ENCODE measurements at regions not wholly inside any gene's neighbourhood (a gene's known extent, or its start where the extent isn't known, plus 50 kb on each side); places are given as distances from the start of the nearest gene placed in this dataset.
A peak's percentile ranks its signal among the peaks of the same experiment; 100 is the strongest.
"Not testable (repeated sequence)": the region's sequence is repeated elsewhere in the genome, so short reads cannot be mapped to it uniquely, and the experiment has no call there.

- no peak for DNase-seq
These were observed 527.3 kb upstream of the SEMA3D start for GRCh38 chr7:85714043-85714578.

- peak; percentile 33 for DNase-seq
These were observed 526.3 kb upstream of the SEMA3D start for GRCh38 chr7:85713171-85713570.

DNA sequence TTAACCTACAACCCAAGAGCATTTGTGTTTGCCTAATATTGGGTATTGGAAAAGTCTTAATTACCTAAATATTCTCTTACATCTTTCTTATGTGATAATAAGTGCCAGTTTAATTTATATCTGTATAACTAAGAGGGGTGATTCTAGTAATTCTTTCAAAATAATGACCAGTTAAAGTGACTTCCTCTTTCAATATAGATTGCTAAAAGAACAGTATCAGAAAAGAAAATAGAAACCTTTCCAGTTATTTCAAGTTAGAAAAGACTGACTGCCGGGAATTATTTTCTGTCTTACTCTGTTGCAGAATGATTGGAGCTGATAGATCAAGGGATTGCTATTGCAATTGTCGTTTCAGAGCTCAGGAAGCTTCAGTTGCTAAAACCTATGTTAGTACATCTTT, 525.0 kb upstream of the SEMA3D start:
- DNase-seq, result no peak

DNA sequence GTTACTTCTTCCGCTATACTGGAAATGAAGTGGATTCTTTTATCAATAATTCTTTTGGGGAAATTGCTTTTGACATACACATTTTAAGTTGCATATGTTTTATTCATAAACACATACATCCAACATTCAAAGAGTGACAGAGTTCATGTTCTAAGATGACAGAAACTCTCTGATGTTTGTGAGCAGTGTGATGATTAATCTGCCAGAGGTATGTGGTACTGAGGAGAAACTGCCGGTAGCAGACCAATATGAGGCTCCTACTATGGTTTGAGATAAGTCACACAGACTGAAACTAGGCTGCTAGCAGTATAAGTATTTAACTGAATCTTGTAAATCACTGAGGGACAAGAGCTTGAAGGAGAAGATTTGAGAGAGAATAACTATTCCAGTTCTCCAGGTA, 524.1 kb upstream of the SEMA3D start:
- no peak for DNase-seq

GRCh38 chr7:85708221-85708620, 521.4 kb upstream of the SEMA3D start:
- DNase-seq, result no peak

DNA sequence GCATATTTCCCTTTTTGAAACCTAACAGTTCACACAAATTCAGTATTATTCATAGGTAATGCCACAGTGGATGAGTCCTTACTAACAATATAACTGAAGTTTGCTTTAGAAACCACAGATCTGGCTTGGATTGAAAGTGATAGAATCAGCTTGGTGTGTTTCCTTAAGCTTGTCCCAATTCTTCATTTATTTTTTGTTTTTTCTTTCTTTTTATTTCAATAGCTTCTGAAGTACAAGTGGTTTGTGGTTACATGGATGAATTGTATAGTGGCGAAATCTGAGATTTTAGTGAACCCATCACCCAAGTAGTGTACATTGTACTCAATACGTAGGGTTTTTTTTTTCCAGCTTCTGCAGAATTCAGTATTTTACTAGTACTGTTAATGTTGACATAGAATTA, 518.2 kb upstream of the SEMA3D start:
- DNase-seq, result no peak

GRCh38 chr7:85703251-85704010, 516.6 kb upstream of the SEMA3D start:
- no peak for DNase-seq

GRCh38 chr7:85702348-85702747, 515.5 kb upstream of the SEMA3D start:
- no peak for DNase-seq

DNA sequence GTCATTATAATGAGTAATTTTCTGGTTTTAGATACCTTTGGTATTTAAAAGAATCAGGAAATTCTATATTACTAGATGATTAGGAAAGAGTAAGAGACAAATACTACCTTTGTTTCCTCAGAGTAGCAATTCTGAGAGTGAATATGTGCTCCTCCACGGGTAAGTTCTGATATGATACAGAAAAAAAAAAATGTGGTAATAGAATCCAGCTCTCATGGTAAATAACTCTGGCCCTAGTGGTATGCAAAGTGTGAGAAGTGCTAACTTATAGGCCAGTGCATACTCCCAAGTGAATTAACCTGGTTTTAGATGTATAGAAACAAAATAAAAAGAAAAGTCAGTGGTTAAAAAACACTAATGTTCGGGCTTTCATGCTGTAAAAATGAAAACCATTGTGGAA, 512.6 kb upstream of the SEMA3D start:
- DNase-seq, result no peak

- DNase-seq, result no peak
These were observed 508.7 kb upstream of the SEMA3D start for GRCh38 chr7:85695533-85695932.

- DNase-seq, result no peak
These were observed 508.2 kb upstream of the SEMA3D start for GRCh38 chr7:85695041-85695440.

- DNase-seq, result no peak
These were observed 506.5 kb upstream of the SEMA3D start for GRCh38 chr7:85693326-85693725.

DNA sequence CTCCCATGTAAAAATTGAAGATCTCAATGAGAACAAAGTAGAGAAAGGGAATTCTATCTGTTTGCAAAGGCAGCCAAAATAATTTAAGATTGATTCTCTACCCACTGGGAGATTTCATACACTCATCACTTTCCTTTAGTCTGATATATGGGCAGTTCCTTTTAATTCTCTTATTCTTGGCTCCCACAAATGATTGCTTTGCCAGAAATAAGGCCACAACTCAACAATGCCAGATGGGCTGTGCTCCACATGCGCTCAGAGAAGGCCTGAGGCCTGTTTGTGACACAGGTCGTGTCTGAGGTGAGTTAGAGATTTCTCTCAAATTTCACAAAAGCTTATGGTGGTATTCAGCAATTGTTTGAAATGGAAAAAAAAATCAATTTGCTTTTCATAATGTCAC, 501.9 kb upstream of the SEMA3D start:
- DNase-seq, result peak; percentile 80

GRCh38 chr7:85686401-85687181, 499.7 kb upstream of the SEMA3D start:
- no peak for DNase-seq

- no peak for DNase-seq
These were observed 499.0 kb upstream of the SEMA3D start for GRCh38 chr7:85685901-85686300.

GRCh38 chr7:85682833-85683620, 496.2 kb upstream of the SEMA3D start:
- peak; percentile 55 for DNase-seq

DNA sequence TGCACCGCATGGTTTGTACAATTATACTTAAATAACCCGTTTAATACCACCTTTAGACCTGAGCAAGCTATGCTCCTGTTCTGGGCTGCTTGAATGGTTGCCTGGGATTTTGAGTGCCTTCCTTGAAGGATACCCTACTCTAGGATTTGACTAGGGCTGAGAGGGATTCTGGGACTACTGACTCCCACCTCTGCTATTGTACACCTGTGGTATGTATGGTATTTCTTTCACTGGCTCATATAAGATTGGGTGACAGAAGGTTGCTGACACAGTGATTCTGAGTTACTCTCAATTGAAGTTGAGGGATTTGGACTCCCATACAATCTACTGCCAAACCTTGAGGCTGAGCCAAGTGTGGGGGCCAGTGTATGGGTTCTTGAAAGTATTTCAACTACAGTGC, 494.4 kb upstream of the SEMA3D start:
- no peak for DNase-seq

GRCh38 chr7:85675093-85675492, 488.2 kb upstream of the SEMA3D start:
- not testable (repeated sequence) for DNase-seq

GRCh38 chr7:85673876-85674275, 487.0 kb upstream of the SEMA3D start:
- no peak for DNase-seq

- no peak for DNase-seq
These were observed 482.4 kb upstream of the SEMA3D start for GRCh38 chr7:85669225-85669624.

DNA sequence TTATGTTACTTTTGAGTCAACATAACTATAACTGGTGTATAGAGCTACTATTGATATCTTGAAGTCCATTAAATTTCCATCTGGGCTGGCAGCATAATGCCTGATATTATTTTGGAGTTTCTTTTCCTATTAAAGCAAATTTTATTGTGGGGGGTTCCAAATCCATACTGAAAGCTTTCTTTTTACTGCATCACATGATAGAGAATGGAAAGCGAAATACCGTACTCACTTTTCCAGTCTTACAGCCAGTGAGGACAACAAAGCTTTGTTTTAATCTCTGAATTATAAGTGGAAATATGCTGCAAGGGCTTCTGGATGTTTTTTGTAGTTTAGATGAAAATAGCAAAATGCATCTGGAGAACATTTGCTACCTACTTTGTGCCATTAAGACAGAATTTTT, 477.5 kb upstream of the SEMA3D start:
- no peak for DNase-seq

DNA sequence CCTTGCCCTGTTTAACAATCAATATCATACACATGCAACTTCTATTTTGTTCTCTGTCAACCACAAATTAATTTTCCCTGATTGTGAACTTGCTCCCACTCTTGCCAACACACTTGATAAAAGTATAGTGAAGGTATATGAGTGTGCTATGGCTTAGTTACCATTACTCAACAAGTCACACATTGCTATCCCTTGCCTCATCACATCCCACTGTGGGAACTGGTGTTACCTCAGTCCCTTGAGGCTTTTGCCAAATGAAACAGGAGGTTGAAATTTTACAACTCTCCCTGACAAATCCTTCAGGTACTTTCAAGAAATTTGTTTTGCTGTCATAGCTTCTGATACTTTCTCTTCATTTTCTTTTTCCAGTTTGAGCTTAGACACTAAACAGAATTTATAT, 472.5 kb upstream of the SEMA3D start:
- no peak for DNase-seq

GRCh38 chr7:85655252-85655651, 468.4 kb upstream of the SEMA3D start:
- DNase-seq, result no peak
